Stomach smooth muscle (tissue), 2 donors: ENCODE measurements at regions not wholly inside any gene's neighbourhood (a gene's known extent, or its start where the extent isn't known, plus 50 kb on each side); places are given as distances from the start of the nearest gene placed in this dataset.

Experiments used
- H3K27ac ChIP-seq: one replicate; pipeline ENCODE4 v1.7.0; 2013; ENCODE audit warnings: mild to moderate bottlenecking, low read length, inconsistent platforms
- H3K27me3 ChIP-seq, 2 donors: one replicate each; pipeline ENCODE4 v1.7.0; 2013; ENCODE audit warnings: low read length in 2 of 2; ENCODE audit not compliant: insufficient read depth in 2 of 2, control insufficient read depth in 1 of 2
- H3K36me3 ChIP-seq, 2 donors: one replicate each; pipeline ENCODE4 v1.7.0; 2013; ENCODE audit warnings: low read length in 2 of 2; ENCODE audit not compliant: control insufficient read depth in 2 of 2, insufficient read depth in 2 of 2
- H3K4me1 ChIP-seq: one replicate; pipeline ENCODE4 v1.7.0; 2013; ENCODE audit warnings: low read length; ENCODE audit not compliant: control insufficient read depth, insufficient read depth
- H3K4me3 ChIP-seq, 2 donors: one replicate each; pipeline ENCODE4 v1.7.0; 2013; ENCODE audit warnings: low read length in 2 of 2
- H3K9ac ChIP-seq, 2 donors: one replicate each; pipeline ENCODE4 v1.7.0; 2013; ENCODE audit warnings: low read length in 2 of 2, mild to moderate bottlenecking in 1 of 2
- H3K9me3 ChIP-seq, 2 donors: one replicate each; pipeline ENCODE4 v1.7.0; 2013; ENCODE audit warnings: low read length in 2 of 2; ENCODE audit not compliant: control insufficient read depth in 2 of 2
- donor health status: healthy.
- donor health status: Pancreatic carcinoma.

GRCh38 chr17:71757156-71757555 lies 363.7 kb upstream of the SOX9 start:
- Histone ChIP-seq H3K27ac (no peak overlapping the region), H3K36me3 (no peaks in the 10 kb centered on the region), H3K9ac (no peak overlapping the region), H3K27me3 (no peaks in the 10 kb centered on the region), H3K9me3 (no peaks in the 10 kb centered on the region), H3K4me3 (no peak overlapping the region), H3K4me1 (no peaks in the 10 kb centered on the region)

DNA sequence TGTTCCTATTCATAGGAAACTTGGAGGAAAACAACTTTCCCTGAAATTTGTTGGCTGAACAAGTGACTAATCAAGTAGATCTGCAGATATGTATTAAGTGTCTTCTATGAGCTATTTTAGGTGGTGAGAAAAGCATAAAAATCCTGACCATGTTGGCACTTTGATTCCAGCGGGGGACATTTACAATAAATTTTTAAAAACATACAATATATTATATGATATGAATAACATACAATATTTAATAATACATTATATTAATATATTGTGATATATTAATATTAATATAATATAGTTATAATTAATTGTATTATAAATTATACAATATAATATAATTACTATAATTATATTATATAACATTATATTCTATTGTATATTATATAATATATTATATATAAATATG lies 362.9 kb upstream of the SOX9 start:
- Histone ChIP-seq H3K36me3 (no peaks in the 10 kb centered on the region), H3K9ac (no peak overlapping the region), H3K4me1 (no peaks in the 10 kb centered on the region), H3K9me3 (no peaks in the 10 kb centered on the region), H3K4me3 (no peak overlapping the region), H3K27me3 (no peaks in the 10 kb centered on the region), H3K27ac (no peak overlapping the region)

DNA sequence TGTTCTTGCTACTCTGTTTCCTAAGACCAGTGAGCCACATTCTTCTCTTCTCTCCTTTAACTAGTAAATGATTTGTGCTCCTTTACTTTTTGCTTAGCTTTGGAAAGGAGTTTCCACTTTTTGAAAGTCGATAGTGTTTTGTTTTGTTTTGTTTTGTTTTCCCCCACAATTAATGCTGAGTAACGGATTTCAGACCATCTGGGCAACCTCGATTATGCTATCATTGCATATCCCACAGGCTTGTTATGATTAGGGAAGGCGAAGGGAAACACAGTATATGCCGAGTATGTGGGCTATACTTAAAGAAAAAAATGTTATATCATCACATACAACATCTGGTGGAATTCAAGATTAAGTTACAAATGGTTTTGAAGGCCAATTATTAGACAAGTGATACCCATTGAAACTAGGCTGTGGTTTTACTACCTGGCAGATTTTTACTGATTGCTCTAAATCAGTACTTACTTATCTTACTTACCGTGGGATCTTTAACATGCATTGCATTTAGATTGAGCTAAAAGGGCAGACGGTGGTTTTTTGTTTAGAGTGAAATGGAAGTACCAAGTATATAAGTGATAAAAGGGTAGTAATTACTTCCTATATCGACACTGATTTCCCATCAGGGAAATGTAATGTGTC lies 361.3 kb upstream of the SOX9 start:
- Histone ChIP-seq H3K27ac (no peak overlapping the region), H3K4me3 (no peak overlapping the region), H3K9ac (no peak overlapping the region), H3K27me3 (no peaks in the 10 kb centered on the region), H3K9me3 (no peaks in the 10 kb centered on the region), H3K36me3 (no peaks in the 10 kb centered on the region), H3K4me1 (no peaks in the 10 kb centered on the region)

GRCh38 chr17:71760062-71760720 lies 360.6 kb upstream of the SOX9 start:
- no peak overlapping the region for H3K4me3 ChIP-seq
- H3K27me3 ChIP-seq: no peaks in the 10 kb centered on the region
- H3K27ac ChIP-seq: no peak overlapping the region
- no peaks in the 10 kb centered on the region for H3K9me3 ChIP-seq
- H3K9ac ChIP-seq: no peak overlapping the region
- H3K36me3 ChIP-seq: no peaks in the 10 kb centered on the region
- no peaks in the 10 kb centered on the region for H3K4me1 ChIP-seq

DNA sequence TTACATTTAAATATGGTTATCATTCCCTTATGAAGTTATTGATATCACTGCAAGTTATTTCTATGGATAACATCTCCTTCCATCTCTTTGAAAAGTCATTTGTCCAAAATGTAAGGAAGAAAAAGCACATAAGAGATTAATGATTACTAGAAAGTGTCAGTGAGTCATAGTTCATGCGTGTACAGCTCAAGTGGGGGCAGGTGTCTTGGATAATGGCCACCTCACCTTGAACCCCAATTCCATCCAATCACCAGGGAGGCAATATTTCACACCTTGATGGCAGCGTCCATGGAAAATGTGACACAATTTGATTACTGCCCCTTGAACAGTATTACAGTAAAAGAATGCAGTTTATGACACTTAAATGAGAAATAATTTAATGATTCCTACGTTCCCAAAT lies 358.3 kb upstream of the SOX9 start:
- Histone ChIP-seq H3K36me3 (no peaks in the 10 kb centered on the region), H3K27me3 (no peaks in the 10 kb centered on the region), H3K4me3 (no peak overlapping the region), H3K9ac (no peak overlapping the region), H3K27ac (no peak overlapping the region), H3K9me3 (no peaks in the 10 kb centered on the region), H3K4me1 (no peaks in the 10 kb centered on the region)

- Histone ChIP-seq H3K9me3 (no peaks in the 10 kb centered on the region), H3K36me3 (no peaks in the 10 kb centered on the region), H3K9ac (no peak overlapping the region), H3K4me1 (no peaks in the 10 kb centered on the region), H3K27me3 (no peaks in the 10 kb centered on the region), H3K4me3 (no peak overlapping the region), H3K27ac (no peak overlapping the region)
Measured at GRCh38 chr17:71764505-71764904, 356.3 kb upstream of the SOX9 start.

DNA sequence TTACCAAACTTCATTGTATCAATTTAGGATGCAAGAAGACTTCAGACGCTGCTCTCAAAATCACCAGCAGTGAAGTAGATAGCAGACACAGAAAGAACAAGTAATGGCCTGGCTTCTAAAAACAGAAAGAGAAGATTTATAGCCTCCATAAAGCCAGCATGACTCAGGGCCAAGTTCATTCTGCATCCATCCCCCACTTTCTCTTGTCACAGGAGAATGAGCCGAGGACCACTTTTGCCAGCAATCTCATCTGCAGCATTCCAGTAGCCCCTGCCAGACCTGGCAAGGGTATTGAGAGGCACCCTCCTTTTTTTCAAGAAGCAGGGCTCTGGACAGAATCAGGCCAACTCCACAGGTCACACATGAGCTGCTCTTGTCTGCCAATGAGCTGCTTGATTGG lies 355.4 kb upstream of the SOX9 start:
- no peaks in the 10 kb centered on the region for H3K4me1 ChIP-seq
- H3K9ac ChIP-seq: no peak overlapping the region
- H3K27me3 ChIP-seq: no peaks in the 10 kb centered on the region
- no peak overlapping the region for H3K27ac ChIP-seq
- no peak overlapping the region for H3K4me3 ChIP-seq
- no peaks in the 10 kb centered on the region for H3K36me3 ChIP-seq
- no peaks in the 10 kb centered on the region for H3K9me3 ChIP-seq

- no peak overlapping the region for H3K27ac ChIP-seq
- no peaks in the 10 kb centered on the region for H3K36me3 ChIP-seq
- H3K4me3 ChIP-seq: no peak overlapping the region
- no peaks in the 10 kb centered on the region for H3K27me3 ChIP-seq
- H3K9ac ChIP-seq: no peak overlapping the region
- H3K4me1 ChIP-seq: no peaks in the 10 kb centered on the region
- no peaks in the 10 kb centered on the region for H3K9me3 ChIP-seq
Measured at GRCh38 chr17:71769850-71770249, 351.0 kb upstream of the SOX9 start.

DNA sequence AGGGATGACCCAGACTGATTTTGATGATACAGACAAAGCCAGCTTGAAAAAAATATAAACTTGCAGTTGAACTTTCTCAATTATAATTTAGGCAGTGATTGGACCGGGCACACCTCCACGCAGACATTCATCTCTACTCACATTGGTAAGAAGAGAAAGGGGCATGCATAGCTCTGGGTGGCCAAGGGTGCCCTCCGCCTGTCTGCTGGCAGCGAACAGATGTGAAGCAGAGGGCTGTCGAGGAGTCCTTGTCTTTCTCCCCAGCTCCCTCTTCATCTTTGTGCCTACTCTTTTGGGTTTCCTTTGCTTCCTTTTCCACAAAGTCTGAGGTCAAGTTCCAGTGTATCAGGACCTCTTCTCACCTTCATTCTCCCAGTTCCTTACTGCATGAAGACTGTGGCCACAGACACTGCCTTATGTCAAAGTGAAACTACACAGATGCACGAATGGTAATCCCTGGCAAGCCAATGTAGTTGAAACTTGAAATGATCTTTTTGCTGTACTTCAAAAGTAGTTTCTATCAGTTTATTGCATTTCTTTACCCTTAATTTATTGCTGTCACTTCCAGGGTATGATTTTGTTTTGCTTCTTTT lies 343.7 kb upstream of the SOX9 start:
- Histone ChIP-seq H3K9me3 (no peaks in the 10 kb centered on the region), H3K9ac (no peak overlapping the region), H3K27me3 (no peaks in the 10 kb centered on the region), H3K27ac (no peak overlapping the region), H3K4me3 (no peak overlapping the region), H3K4me1 (no peaks in the 10 kb centered on the region), H3K36me3 (no peaks in the 10 kb centered on the region)

GRCh38 chr17:71779482-71779881 lies 341.3 kb upstream of the SOX9 start:
- no peak overlapping the region for H3K9ac ChIP-seq
- H3K4me3 ChIP-seq: no peak overlapping the region
- H3K4me1 ChIP-seq: no peaks in the 10 kb centered on the region
- no peaks in the 10 kb centered on the region for H3K27me3 ChIP-seq
- no peaks in the 10 kb centered on the region for H3K9me3 ChIP-seq
- no peaks in the 10 kb centered on the region for H3K36me3 ChIP-seq
- H3K27ac ChIP-seq: no peak overlapping the region

- H3K36me3 ChIP-seq: no peaks in the 10 kb centered on the region
- H3K4me1 ChIP-seq: no peaks in the 10 kb centered on the region
- no peak overlapping the region for H3K27ac ChIP-seq
- H3K9me3 ChIP-seq: no peaks in the 10 kb centered on the region
- no peak overlapping the region for H3K4me3 ChIP-seq
- H3K9ac ChIP-seq: no peak overlapping the region
- no peaks in the 10 kb centered on the region for H3K27me3 ChIP-seq
Measured at GRCh38 chr17:71780596-71780995, 340.2 kb upstream of the SOX9 start.
